GM10248 (cell line): ENCODE measurements at regions not wholly inside any gene's neighbourhood (a gene's known extent, or its start where the extent isn't known, plus 50 kb on each side); places are given as distances from the start of the nearest gene placed in this dataset.
"Not testable (repeated sequence)": the region's sequence is repeated elsewhere in the genome, so short reads cannot be mapped to it uniquely, and the experiment has no call there.

Experiments used
- CTCF ChIA-PET: fragments of 300-600 bp; sonication (Branson Sonifier 250); formaldehyde crosslinking; extraction: SDS; loops from one replicate; lab custom pipeline; 2021; ENCODE audit warnings: antibody characterized with exemption; lab: Yijun Ruan, JAX
- POLR2A ChIA-PET: fragments of 350-650 bp; sonication (Branson Sonifier 250); formaldehyde crosslinking; extraction: SDS; loops from one replicate; lab custom pipeline; 2020; ENCODE audit warnings: antibody characterized with exemption; lab: Yijun Ruan, JAX
- DNase-seq: peaks from one replicate; pipeline ENCODE4 v3.0.0; 2012; ENCODE audit errors: extremely low spot score
- TF ChIP-seq, protein P1 (sequence below): IDR thresholded peaks from 2 replicates; pipeline ENCODE4 v1.5.1; 2012; ENCODE audit warnings: mild to moderate bottlenecking, low read depth; ENCODE audit errors: extremely low read depth, missing control alignments, control extremely low read depth

DNA sequence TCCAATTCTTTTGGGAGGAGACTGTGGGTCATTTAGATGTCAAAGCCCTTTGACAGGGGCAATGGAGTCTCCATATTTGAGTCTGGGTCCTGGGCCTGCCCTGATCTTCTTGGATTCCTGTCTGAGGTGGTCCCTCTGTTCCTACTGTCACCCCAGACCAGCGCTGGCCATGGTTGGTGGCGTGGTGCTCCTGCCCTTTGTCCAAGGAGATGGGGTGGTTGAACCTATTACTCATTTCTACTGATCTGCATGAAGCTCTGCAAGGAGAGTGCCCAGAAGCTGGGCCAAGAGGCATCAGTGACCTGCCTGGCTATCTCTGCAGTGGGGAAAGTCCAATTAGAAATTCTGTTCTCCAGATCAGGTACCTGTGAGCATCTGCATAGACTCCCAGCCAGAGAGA is 355.6 kb upstream of the NUPR2 start:
- ChIA-PET POLR2A (no interaction called here), CTCF (no interaction called here)
- TF ChIP-seq, protein P1, sequence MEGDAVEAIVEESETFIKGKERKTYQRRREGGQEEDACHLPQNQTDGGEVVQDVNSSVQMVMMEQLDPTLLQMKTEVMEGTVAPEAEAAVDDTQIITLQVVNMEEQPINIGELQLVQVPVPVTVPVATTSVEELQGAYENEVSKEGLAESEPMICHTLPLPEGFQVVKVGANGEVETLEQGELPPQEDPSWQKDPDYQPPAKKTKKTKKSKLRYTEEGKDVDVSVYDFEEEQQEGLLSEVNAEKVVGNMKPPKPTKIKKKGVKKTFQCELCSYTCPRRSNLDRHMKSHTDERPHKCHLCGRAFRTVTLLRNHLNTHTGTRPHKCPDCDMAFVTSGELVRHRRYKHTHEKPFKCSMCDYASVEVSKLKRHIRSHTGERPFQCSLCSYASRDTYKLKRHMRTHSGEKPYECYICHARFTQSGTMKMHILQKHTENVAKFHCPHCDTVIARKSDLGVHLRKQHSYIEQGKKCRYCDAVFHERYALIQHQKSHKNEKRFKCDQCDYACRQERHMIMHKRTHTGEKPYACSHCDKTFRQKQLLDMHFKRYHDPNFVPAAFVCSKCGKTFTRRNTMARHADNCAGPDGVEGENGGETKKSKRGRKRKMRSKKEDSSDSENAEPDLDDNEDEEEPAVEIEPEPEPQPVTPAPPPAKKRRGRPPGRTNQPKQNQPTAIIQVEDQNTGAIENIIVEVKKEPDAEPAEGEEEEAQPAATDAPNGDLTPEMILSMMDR = no peak
- no peak for DNase-seq

DNA sequence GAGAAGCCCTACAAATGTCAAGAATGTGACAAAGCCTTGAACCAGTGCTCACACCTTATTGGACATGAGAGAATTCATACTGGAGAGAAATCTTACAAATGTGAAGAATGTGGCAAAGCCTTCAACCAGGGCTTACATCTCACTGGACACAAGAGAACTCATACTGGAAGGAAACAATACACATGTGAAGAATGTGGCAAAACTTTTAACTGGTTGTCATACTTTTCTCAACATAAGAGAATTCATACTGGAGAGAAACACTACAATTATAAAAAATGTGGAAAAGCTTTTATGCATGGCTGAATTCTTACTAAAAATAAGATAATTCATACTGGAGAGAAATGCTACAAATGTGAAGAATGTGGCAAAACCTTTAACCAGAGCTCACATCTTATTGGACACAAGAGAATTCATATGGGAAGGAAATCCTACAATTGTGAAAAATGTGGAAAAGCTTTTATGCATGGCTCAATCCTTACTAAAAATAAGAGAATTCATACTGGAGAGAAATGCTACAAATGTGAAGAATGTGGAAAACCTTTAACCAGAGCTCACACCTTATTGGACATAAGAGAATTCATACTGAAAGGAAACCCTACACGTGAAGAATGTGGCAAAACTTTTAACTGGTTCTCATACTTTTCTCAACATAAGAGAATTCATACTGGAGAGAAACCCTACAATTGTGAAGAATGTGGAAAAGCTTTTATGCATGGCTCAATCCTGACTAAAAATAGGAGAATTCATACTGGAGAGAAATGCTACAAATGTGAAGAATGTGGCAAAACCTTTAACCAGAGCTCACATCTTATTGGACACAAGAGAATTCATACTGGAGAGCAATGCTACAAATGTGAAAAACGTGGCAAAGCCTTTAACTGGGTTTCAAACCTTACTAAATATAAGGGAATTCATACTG is 350.6 kb upstream of the NUPR2 start:
- CTCF ChIA-PET = interaction anchor here (1.3 kb wide), 1 partner anchor 19 kb away, joined by 3 read pairs; no protein-coding TSS in a partner anchor
- DNase-seq, POLR2A ChIA-PET: not testable (repeated sequence)

DNA sequence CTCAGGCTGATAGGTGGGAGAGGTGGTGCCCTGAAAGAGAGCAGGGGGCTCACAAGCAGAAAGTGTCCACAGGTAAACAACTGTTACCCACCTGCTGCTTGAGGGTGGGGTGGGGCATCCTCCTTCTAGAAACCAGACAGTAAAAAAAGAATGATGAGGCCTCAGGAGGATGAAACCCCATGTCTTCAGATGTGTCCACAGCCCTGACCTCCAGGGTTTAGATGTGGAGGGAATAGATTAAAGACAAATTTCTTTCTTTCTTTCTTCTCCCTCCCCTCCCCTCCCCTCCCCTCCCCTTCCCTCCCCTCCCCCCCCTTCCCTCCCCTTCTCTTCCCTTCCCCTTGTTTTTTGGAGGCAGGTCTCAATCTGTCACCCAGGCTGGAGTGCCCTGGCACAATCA is 333.5 kb upstream of the NUPR2 start:
- DNase-seq = no peak
- TF ChIP-seq, protein P1 = no peak
- ChIA-PET CTCF (no interaction called here), POLR2A (no interaction called here)

DNA sequence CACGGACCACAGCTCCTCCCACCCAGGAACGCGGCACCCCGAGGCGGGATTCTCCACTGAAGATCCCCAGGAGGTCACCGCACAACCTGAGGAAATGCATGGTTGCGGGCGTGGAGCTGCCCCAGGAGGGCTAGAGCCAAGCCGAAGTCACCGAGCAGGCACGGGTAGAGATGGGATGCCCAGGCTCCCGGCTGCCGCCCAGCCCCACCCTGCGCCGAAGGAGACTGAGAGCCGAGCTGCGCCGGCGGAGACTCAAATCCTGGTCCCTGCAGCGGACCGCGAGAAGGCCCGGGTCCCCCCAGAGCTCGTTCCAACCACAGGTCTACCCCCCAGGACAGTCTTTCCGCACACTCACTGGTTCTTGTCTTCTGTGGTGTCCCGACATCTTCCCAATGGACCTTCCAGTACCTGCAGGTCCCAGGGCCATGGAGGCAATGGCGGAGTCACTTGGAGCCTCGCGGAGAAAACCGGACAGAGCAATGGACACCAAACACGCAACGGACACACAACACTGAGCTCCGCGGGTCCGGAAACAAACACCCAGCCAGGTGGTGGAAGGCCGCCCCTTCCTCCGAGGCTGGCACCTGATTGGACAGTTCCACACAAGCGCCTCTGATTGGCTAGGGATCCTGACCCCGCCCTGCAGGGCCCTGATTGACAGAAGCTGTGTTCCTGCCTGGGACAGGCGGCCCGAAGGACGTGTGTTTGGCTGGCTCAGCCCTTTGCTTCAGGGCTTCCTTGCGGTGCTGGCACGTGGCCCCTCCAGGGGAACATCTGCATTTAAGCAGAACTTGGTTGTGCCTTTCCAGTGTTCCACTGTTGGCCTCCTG is 331.9 kb upstream of the NUPR2 start:
- POLR2A ChIA-PET = no interaction called here
- TF ChIP-seq, protein P1 = no peak
- DNase-seq = no peak
- CTCF ChIA-PET = no interaction called here

DNA sequence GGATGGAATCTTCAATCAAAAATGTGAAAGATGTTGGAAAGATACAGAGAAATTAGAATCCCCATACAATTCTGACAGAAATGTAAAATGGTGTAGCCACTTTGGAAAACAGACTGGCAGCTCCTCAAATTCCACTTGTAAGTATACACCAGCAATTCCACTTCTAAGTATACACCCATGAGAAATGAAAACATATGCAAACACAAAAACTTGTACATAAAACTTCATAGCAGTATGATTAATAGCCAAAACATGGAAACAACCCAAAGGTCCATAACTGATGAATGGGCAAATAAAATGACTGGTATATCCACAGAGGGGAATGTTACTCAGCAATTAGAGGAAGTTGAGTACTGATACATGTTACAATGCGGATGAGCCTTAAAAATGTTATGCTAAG is 304.3 kb upstream of the NUPR2 start:
- CTCF ChIA-PET, DNase-seq, POLR2A ChIA-PET: not testable (repeated sequence)

- no peak for DNase-seq
- POLR2A ChIA-PET = no interaction called here
- CTCF ChIA-PET = no interaction called here
- TF ChIP-seq, protein P1 = no peak
Observed at GRCh38 chr7:56375173-56375572, 259.0 kb upstream of the NUPR2 start.

DNA sequence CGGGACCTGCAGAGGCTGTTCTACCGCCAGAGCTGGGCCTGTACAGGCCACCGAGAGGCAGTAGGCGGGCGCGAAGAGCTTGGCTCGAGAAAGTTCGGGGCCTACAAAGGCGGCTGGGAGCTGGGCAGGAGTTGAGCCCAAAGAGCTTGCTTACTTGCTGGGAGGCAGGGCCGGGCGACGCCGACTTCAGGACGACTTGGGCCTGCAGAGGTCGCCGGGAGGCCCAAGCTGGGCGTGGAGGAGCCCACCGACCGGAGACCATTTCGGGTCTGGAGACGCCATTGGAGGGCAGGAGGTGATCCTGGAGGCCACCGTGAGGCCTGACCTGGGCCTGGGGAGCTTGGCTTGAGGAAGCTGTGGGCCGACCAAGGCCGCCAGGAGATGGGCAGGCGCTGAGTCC is 258.4 kb upstream of the NUPR2 start:
- POLR2A ChIA-PET, DNase-seq, CTCF ChIA-PET: not testable (repeated sequence)

- DNase-seq, CTCF ChIA-PET, POLR2A ChIA-PET: not testable (repeated sequence)
Observed at GRCh38 chr7:56373314-56373713, 257.1 kb upstream of the NUPR2 start.

DNA sequence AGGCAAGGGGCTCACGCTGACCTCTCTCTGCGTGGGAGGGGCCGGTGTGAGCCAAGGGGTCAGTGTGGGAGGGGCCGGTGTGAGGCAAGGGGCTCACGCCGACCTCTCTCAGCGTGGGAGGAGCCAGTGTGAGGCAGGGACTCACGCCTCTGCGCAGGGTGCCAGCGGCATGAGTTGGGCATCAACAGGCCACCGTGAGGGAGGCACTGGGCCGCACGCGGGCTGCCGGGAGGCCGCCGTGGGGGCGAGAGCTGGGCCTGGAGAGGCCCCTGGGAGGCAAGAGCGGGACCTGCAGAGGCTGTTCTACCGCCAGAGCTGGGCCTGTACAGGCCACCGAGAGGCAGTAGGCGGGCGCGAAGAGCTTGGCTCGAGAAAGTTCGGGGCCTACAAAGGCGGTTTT is 255.6 kb upstream of the NUPR2 start:
- DNase-seq = not testable (repeated sequence)

DNA sequence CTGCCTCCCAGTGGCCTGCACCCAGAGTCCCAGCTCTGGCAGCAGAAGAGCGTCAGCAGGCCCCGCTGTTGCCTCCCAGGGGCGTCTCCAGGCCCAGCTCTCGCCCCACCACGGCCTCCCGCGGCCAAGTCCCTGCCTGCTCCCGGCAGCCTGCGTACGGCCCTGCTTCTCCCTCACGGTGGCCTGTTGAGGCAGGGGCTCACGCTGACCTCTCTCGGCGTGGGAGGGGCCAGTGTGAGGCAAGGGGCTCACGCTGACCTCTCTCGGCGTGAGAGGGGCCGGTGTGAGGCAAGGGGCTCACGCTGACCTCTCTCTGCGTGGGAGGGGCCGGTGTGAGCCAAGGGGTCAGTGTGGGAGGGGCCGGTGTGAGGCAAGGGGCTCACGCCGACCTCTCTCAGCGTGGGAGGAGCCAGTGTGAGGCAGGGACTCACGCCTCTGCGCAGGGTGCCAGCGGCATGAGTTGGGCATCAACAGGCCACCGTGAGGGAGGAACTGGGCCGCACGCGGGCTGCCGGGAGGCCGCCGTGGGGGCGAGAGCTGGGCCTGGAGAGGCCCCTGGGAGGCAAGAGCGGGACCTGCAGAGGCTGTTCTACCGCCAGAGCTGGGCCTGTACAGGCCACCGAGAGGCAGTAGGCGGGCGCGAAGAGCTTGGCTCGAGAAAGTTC is 254.1 kb upstream of the NUPR2 start:
- DNase-seq = not testable (repeated sequence)

More for the DNA sequence above, 255.6 kb upstream of the NUPR2 start:
- CTCF ChIA-PET, POLR2A ChIA-PET: not testable (repeated sequence)

GRCh38 chr7:56367914-56368313 is 251.7 kb upstream of the NUPR2 start:
- CTCF ChIA-PET, DNase-seq, POLR2A ChIA-PET: not testable (repeated sequence)

More for the DNA sequence above, 254.1 kb upstream of the NUPR2 start:
- POLR2A ChIA-PET, CTCF ChIA-PET: not testable (repeated sequence)

DNA sequence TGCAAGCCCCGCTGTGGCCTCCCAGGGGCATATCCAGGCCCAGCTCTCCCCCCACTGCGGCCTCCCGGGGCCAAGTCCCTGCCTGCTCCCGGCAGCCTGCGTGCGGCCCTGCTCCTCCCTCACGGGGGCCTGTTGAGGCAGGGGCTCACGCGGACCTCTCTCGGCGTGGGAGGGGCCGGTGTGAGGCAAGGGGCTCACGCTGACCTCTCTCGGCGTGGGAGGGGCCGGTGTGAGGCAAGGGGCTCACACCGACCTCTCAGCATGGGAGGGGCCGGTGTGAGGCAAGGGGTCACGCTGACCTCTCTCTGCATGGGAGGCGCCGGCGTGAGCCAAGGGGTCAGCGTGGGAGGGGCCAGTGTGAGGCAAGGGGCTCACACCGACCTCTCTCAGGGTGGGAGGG is 251.2 kb upstream of the NUPR2 start:
- CTCF ChIA-PET, POLR2A ChIA-PET, DNase-seq: not testable (repeated sequence)
